SK-N-SH (cell line): ENCODE measurements at regions not wholly inside any gene's neighbourhood (a gene's known extent, or its start where the extent isn't known, plus 50 kb on each side); places are given as distances from the start of the nearest gene placed in this dataset.

Experiments used
- CTCF ChIP-seq: fragments of 200-600 bp; sonication (generic); IDR thresholded peaks from 2 replicates; pipeline ENCODE4 v1.6.1; 2017; ENCODE audit warnings: antibody characterized with exemption, mild to moderate bottlenecking, moderate library complexity
- EZH2phosphoT487 ChIP-seq: fragments of 200-600 bp; sonication (generic); IDR thresholded peaks from 2 replicates; pipeline ENCODE4 v1.6.1; 2017; ENCODE audit warnings: low read depth, mixed run types, mild to moderate bottlenecking, antibody characterized with exemption, moderate library complexity, borderline replicate concordance
- GABPA ChIP-seq: IDR thresholded peaks from 2 replicates; pipeline ENCODE4 v1.4.0; 2012; ENCODE audit warnings: low read depth, mild to moderate bottlenecking
- MAX ChIP-seq: IDR thresholded peaks from 2 replicates; pipeline ENCODE4 v1.4.0; 2012; ENCODE audit warnings: low read depth
- MEF2A ChIP-seq: IDR thresholded peaks from 2 replicates; pipeline ENCODE4 v1.4.0; 2012; ENCODE audit warnings: low read depth, borderline replicate concordance
- NRF1 ChIP-seq: IDR thresholded peaks from 2 replicates; pipeline ENCODE4 v1.6.1; 2012; ENCODE audit warnings: low read depth, mild to moderate bottlenecking, low read length
- POLR2AphosphoS5 ChIP-seq: IDR thresholded peaks from 2 replicates; pipeline ENCODE4 v1.6.1; 2012; ENCODE audit warnings: low read depth, low read length
- RFX5 ChIP-seq: IDR thresholded peaks from 2 replicates; pipeline ENCODE4 v1.6.1; 2012; ENCODE audit warnings: mild to moderate bottlenecking, improper control_type of control experiment, low read length

- TF ChIP-seq EZH2phosphoT487 = no peak
- TF ChIP-seq CTCF = no peak
- no peak for TF ChIP-seq POLR2AphosphoS5
- TF ChIP-seq NRF1 = no peak
- no peak for TF ChIP-seq RFX5
- no peak for TF ChIP-seq MAX
- TF ChIP-seq GABPA = no peak
- no peak for TF ChIP-seq MEF2A
These were observed 183.5 kb upstream of the OSR1 start for GRCh38 chr2:19541884-19542283.
